ENCODE measurements at regions not wholly inside any gene's neighbourhood (a gene's known extent, or its start where the extent isn't known, plus 50 kb on each side); places are given as distances from the start of the nearest gene placed in this dataset.

GRCh38 chr5:4781299-4781698 lies 358.8 kb upstream of the ADAMTS16 start:
- Histone ChIP-seq H4K20me1 (replicated peaks; ENCODE audit: control insufficient read depth, extremely low read depth, insufficient read depth, low read length) (no peaks in the 10 kb centered on the region), H3K4me3 (replicated peaks in 1 of 3; ENCODE audit: insufficient read depth in 1 of 3, low read depth in 1 of 3, low read length in 3 of 3) (no peak overlapping the region), H3K4me1 (ENCODE audit: control insufficient read depth, extremely low read depth, insufficient read depth, low read length) (no peaks in the 10 kb centered on the region), H3K27ac (ENCODE audit: insufficient read depth, low read depth, low read length) (no peak overlapping the region), H3K9me1 (replicated peaks; ENCODE audit: control insufficient read depth, extremely low read depth, insufficient read depth, low read length) (no peaks in the 10 kb centered on the region), H3K79me2 (ENCODE audit: control insufficient read depth, insufficient read depth, low read length) (no peaks in the 10 kb centered on the region), H3K4me2 (ENCODE audit: insufficient read depth, low read length) (no peak overlapping the region), H3K9ac (replicated peaks; ENCODE audit: extremely low read depth, insufficient read depth, low read length) (no peak overlapping the region), H3K9me3 (replicated peaks; ENCODE audit: control insufficient read depth, insufficient read depth, low read length) (peaks cover 17% of the 10 kb centered on the region), H3K27me3 (ENCODE audit: control insufficient read depth in 2 of 2, insufficient read depth in 2 of 2, low read length in 2 of 2) (no peaks in the 10 kb centered on the region), H2AFZ (ENCODE audit: low read depth, low read length) (no peak overlapping the region), H3K36me3 (ENCODE audit: control insufficient read depth in 2 of 2, extremely low read depth in 1 of 2, insufficient read depth in 2 of 2, low read length in 2 of 2) (no peaks in the 10 kb centered on the region)
- FAIRE-seq (no peak), DNase-seq (ENCODE audit: low read depth, low spot score) (no peak)
- intact Hi-C loops (cut with micrococcal nuclease) = no loop called here
- ChIA-PET POLR2A (no interaction called here), CTCF (no interaction called here)
- dilution Hi-C loops (cut with MboI; ENCODE audit: extremely low pct_ligation_motif_present, low sequenced_read_pairs) = no loop called here
- no peak for TF ChIP-seq POLR2A (IDR thresholded peaks at IDR 0.05; ENCODE audit: low read depth, low read length)
- no peak for TF ChIP-seq FOS (IDR thresholded peaks at IDR 0.05; ENCODE audit: borderline replicate concordance, insufficient read depth, low read length)
- TF ChIP-seq EZH2 (IDR thresholded peaks at IDR 0.05; ENCODE audit: borderline replicate concordance, low read depth, low read length, severe bottlenecking) = no peak
- no peak for TF ChIP-seq MAX (IDR thresholded peaks at IDR 0.05; ENCODE audit: insufficient read depth, insufficient read length)
- no peak for TF ChIP-seq JUN (IDR thresholded peaks at IDR 0.05; ENCODE audit: borderline replicate concordance, insufficient read depth, insufficient read length, low read depth)
- TF ChIP-seq GATA2 (IDR thresholded peaks at IDR 0.05; ENCODE audit: insufficient read depth, insufficient read length, low read depth, low read length) = no peak
- TF ChIP-seq MYC (IDR thresholded peaks at IDR 0.05; ENCODE audit: low read depth, low read length) = no peak
- TF ChIP-seq CTCF (IDR thresholded peaks at IDR 0.05; ENCODE audit: extremely low read depth in 1 of 2, insufficient read depth in 1 of 2, low read depth in 1 of 2, low read length in 2 of 2) = no peak
- TF ChIP-seq POLR2AphosphoS5 (IDR thresholded peaks at IDR 0.05; ENCODE audit: insufficient read depth, low read depth, low read length) = no peak
- BruUV-seq (replicated peaks) = no TSS peak
